ENCODE measurements at regions not wholly inside any gene's neighbourhood (a gene's known extent, or its start where the extent isn't known, plus 50 kb on each side); places are given as distances from the start of the nearest gene placed in this dataset.

GRCh38 chr5:101574017-101574416, 670.9 kb upstream of the ST8SIA4 start:
- Histone ChIP-seq H3K27ac (ENCODE audit: low read depth in 2 of 2, low read length in 1 of 2) (no peak overlapping the region), H3K4me3 (ENCODE audit: low read depth in 2 of 2, low read length in 1 of 2) (no peak overlapping the region), H4K20me1 (ENCODE audit: insufficient read depth) (no peaks in the 10 kb centered on the region), H3K9me2 (no peaks in the 10 kb centered on the region), H3K4me1 (ENCODE audit: control insufficient read depth in 1 of 2, insufficient read depth in 2 of 2, low read depth in 1 of 2, low read length in 1 of 2) (no peaks in the 10 kb centered on the region), H3K9ac (no peak overlapping the region), H3K27me3 (ENCODE audit: insufficient read depth) (no peaks in the 10 kb centered on the region), H3K36me3 (replicated peaks in 1 of 2; ENCODE audit: control insufficient read depth in 1 of 2, insufficient read depth in 2 of 2, low read length in 1 of 2) (no peaks in the 10 kb centered on the region), H3K4me2 (no peak overlapping the region), H3K9me3 (no peaks in the 10 kb centered on the region), H2AFZ (ENCODE audit: low read depth) (no peak overlapping the region), H3F3A (replicated peaks; ENCODE audit: insufficient read depth) (no peaks in the 10 kb centered on the region), H3K79me2 (ENCODE audit: insufficient read depth) (no peaks in the 10 kb centered on the region)
- CTCF ChIA-PET = interaction anchor here (1.9 kb wide), 1 partner anchor 105 kb away, joined by 6 read pairs; no protein-coding TSS in a partner anchor
- POLR2A ChIA-PET = no interaction called here
- no peak for DNase-seq
- WGBS (ENCODE audit: low lambda C conversion rate) = 5% methylated on average over 3 of the region's 3 CpGs
- TF ChIP-seq FOXJ3 (CRISPR knock-in tag; IDR thresholded peaks at IDR 0.05) (no peak), REST (IDR thresholded peaks at IDR 0.05; ENCODE audit: low read depth, low read length) (no peak), FOSL2 (IDR thresholded peaks at IDR 0.05; ENCODE audit: borderline replicate concordance, low read depth) (no peak), EZH2phosphoT487 (IDR thresholded peaks at IDR 0.05; ENCODE audit: borderline replicate concordance, low read depth) (no peak), EP300 (IDR thresholded peaks at IDR 0.05; ENCODE audit: borderline replicate concordance in 1 of 2, low read depth in 1 of 2, low read length in 1 of 2) (no peak), NFIC (IDR thresholded peaks at IDR 0.05; ENCODE audit: borderline replicate concordance) (no peak), MAX (IDR thresholded peaks at IDR 0.05; ENCODE audit: low read depth) (no peak), SIN3A (IDR thresholded peaks at IDR 0.05; ENCODE audit: borderline replicate concordance, low read depth, low read length) (no peak), TEAD4 (IDR thresholded peaks at IDR 0.05; ENCODE audit: borderline replicate concordance, insufficient read depth) (no peak), MEF2A (IDR thresholded peaks at IDR 0.05; ENCODE audit: borderline replicate concordance, low read depth) (no peak)
- TF ChIP-seq, protein P1, sequence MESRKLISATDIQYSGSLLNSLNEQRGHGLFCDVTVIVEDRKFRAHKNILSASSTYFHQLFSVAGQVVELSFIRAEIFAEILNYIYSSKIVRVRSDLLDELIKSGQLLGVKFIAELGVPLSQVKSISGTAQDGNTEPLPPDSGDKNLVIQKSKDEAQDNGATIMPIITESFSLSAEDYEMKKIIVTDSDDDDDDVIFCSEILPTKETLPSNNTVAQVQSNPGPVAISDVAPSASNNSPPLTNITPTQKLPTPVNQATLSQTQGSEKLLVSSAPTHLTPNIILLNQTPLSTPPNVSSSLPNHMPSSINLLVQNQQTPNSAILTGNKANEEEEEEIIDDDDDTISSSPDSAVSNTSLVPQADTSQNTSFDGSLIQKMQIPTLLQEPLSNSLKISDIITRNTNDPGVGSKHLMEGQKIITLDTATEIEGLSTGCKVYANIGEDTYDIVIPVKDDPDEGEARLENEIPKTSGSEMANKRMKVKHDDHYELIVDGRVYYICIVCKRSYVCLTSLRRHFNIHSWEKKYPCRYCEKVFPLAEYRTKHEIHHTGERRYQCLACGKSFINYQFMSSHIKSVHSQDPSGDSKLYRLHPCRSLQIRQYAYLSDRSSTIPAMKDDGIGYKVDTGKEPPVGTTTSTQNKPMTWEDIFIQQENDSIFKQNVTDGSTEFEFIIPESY (IDR thresholded peaks at IDR 0.05; ENCODE audit: borderline replicate concordance, low read depth) = no peak
- TF ChIP-seq, protein P2, sequence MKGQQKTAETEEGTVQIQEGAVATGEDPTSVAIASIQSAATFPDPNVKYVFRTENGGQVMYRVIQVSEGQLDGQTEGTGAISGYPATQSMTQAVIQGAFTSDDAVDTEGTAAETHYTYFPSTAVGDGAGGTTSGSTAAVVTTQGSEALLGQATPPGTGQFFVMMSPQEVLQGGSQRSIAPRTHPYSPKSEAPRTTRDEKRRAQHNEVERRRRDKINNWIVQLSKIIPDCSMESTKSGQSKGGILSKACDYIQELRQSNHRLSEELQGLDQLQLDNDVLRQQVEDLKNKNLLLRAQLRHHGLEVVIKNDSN (IDR thresholded peaks at IDR 0.05; ENCODE audit: borderline replicate concordance, low read depth) = no peak

Data from SK-N-SH (cell line).